ENCODE measurements at regions not wholly inside any gene's neighbourhood (a gene's known extent, or its start where the extent isn't known, plus 50 kb on each side); places are given as distances from the start of the nearest gene placed in this dataset.

GRCh38 chr11:80122211-80122610 is 681.4 kb upstream of the TENM4 start:
- TF ChIP-seq POLR2A (IDR thresholded peaks at IDR 0.05) (no peak), CTCF (IDR thresholded peaks at IDR 0.05) (no peak)

All from Peyer's patch (tissue), 4 donors.